ENCODE measurements at regions not wholly inside any gene's neighbourhood (a gene's known extent, or its start where the extent isn't known, plus 50 kb on each side); places are given as distances from the start of the nearest gene placed in this dataset.

DNA sequence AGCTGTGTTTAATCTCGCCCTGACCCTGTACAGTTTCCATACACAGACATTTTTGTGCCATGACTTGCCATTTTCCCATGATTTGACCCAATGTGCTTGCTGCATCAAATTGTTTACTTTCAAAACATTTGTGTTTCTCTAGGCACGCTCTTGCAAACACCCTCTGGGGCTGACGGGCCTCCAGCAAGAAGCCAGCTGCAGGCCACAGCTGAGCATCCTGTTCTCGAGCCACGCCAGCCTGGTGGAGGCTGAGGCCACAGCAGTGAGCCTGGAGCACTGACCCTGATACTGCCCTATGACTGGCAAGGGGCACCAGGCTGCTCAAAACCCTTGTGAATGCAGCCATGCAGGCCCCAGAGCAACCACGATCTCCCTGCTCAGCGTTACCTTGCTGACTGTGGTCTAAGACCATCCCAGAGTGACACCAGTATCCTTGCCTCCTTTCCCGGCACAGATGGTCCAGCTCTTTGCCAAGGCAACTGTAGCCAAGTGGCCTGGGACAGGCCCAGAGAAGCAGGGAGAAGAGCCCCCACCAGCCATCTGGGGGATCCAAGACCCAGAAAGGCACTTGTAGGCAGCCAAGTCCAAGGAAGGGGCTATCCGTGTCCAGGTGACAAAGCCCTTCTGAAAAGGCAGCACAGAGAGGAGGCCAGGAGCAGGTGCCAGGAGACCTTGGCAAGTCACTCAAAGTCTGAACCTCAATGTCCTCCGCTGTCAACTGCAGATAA is 78.5 kb downstream of the OAT start:
- TF ChIP-seq, protein P1, sequence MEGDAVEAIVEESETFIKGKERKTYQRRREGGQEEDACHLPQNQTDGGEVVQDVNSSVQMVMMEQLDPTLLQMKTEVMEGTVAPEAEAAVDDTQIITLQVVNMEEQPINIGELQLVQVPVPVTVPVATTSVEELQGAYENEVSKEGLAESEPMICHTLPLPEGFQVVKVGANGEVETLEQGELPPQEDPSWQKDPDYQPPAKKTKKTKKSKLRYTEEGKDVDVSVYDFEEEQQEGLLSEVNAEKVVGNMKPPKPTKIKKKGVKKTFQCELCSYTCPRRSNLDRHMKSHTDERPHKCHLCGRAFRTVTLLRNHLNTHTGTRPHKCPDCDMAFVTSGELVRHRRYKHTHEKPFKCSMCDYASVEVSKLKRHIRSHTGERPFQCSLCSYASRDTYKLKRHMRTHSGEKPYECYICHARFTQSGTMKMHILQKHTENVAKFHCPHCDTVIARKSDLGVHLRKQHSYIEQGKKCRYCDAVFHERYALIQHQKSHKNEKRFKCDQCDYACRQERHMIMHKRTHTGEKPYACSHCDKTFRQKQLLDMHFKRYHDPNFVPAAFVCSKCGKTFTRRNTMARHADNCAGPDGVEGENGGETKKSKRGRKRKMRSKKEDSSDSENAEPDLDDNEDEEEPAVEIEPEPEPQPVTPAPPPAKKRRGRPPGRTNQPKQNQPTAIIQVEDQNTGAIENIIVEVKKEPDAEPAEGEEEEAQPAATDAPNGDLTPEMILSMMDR (IDR thresholded peaks at IDR 0.05): no peak
- TF ChIP-seq EP300 (IDR thresholded peaks at IDR 0.05): no peak

Data from gastroesophageal sphincter (tissue), 3 donors.